ENCODE measurements at regions not wholly inside any gene's neighbourhood (a gene's known extent, or its start where the extent isn't known, plus 50 kb on each side); places are given as distances from the start of the nearest gene placed in this dataset.

- no peak overlapping the region for H3K27ac Mint-ChIP-seq
- no peaks in the 10 kb centered on the region for H3K36me3 Mint-ChIP-seq (ENCODE audit: low read depth)
- no peaks in the 10 kb centered on the region for H3K27me3 Mint-ChIP-seq (ENCODE audit: insufficient read depth)
- Histone ChIP-seq H3K27ac (ENCODE audit: low read depth, low read length) (no peak overlapping the region), H3K4me3 (ENCODE audit: low read length) (no peak overlapping the region), H3K9ac (ENCODE audit: extremely low read depth, low read length, poor library complexity, severe bottlenecking) (no peak overlapping the region), H3K36me3 (ENCODE audit: control insufficient read depth, insufficient read depth, low read length) (no peaks in the 10 kb centered on the region), H3K9me3 (ENCODE audit: control insufficient read depth, low read length) (no peaks in the 10 kb centered on the region), H3K27me3 (ENCODE audit: control insufficient read depth, insufficient read depth, low read length, poor library complexity, severe bottlenecking) (no peaks in the 10 kb centered on the region), H3K4me1 (ENCODE audit: control insufficient read depth, insufficient read depth, low read length) (no peaks in the 10 kb centered on the region)
- DNase-seq, result no peak
- H3K4me3 Mint-ChIP-seq, result no peak overlapping the region
- H3K4me1 Mint-ChIP-seq, result no peaks in the 10 kb centered on the region
- 86% methylated on average over 1 of the region's 1 CpG; no CpG with 5 or more reads in 1 of the 2 experiments for WGBS, 2 experiments (ENCODE audit: insufficient coverage in 1 of 2, insufficient read length in 1 of 2)
- TF ChIP-seq CTCF (conservative IDR thresholded peaks at IDR 0.05), result no peak
- no peaks in the 10 kb centered on the region for H3K9me3 Mint-ChIP-seq
These were observed 814.8 kb upstream of the PRKX start for GRCh38 chrX:4528247-4528646.

- H3K36me3 Mint-ChIP-seq (ENCODE audit: low read depth), result no peaks in the 10 kb centered on the region
- Histone ChIP-seq H3K27me3 (ENCODE audit: control insufficient read depth, insufficient read depth, low read length, poor library complexity, severe bottlenecking) (no peaks in the 10 kb centered on the region), H3K4me3 (ENCODE audit: low read length) (no peak overlapping the region), H3K36me3 (ENCODE audit: control insufficient read depth, insufficient read depth, low read length) (no peaks in the 10 kb centered on the region), H3K27ac (ENCODE audit: low read depth, low read length) (no peak overlapping the region), H3K4me1 (ENCODE audit: control insufficient read depth, insufficient read depth, low read length) (no peaks in the 10 kb centered on the region), H3K9me3 (ENCODE audit: control insufficient read depth, low read length) (peaks cover 11% of the 10 kb centered on the region), H3K9ac (ENCODE audit: extremely low read depth, low read length, poor library complexity, severe bottlenecking) (no peak overlapping the region)
- peaks cover 21% of the 10 kb centered on the region for H3K9me3 Mint-ChIP-seq
- 100% methylated on average over 2 of the region's 4 CpGs; no CpG with 5 or more reads in 1 of the 2 experiments for WGBS, 2 experiments (ENCODE audit: insufficient coverage in 1 of 2, insufficient read length in 1 of 2)
- peak; percentile 53 for TF ChIP-seq CTCF (conservative IDR thresholded peaks at IDR 0.05)
- H3K4me3 Mint-ChIP-seq, result no peak overlapping the region
- H3K27me3 Mint-ChIP-seq (ENCODE audit: insufficient read depth), result no peaks in the 10 kb centered on the region
- no peak for DNase-seq
- peaks cover 19% of the 10 kb centered on the region for H3K4me1 Mint-ChIP-seq
- no peak overlapping the region for H3K27ac Mint-ChIP-seq
These were observed 772.5 kb upstream of the PRKX start for GRCh38 chrX:4485912-4486311.

GRCh38 chrX:4484266-4484665 lies 770.8 kb upstream of the PRKX start:
- Mint-ChIP-seq H3K27me3 (ENCODE audit: insufficient read depth) (no peaks in the 10 kb centered on the region), H3K9me3 (peaks cover 21% of the 10 kb centered on the region), H3K27ac (peak overlapping the region; percentile 94), H3K36me3 (ENCODE audit: low read depth) (no peaks in the 10 kb centered on the region), H3K4me3 (no peak overlapping the region), H3K4me1 (peaks cover 19% of the 10 kb centered on the region)
- DNase-seq, result peak; percentile 66
- Histone ChIP-seq H3K9me3 (ENCODE audit: control insufficient read depth, low read length) (peaks cover 11% of the 10 kb centered on the region), H3K36me3 (ENCODE audit: control insufficient read depth, insufficient read depth, low read length) (no peaks in the 10 kb centered on the region), H3K27ac (ENCODE audit: low read depth, low read length) (no peak overlapping the region), H3K27me3 (ENCODE audit: control insufficient read depth, insufficient read depth, low read length, poor library complexity, severe bottlenecking) (no peaks in the 10 kb centered on the region), H3K9ac (ENCODE audit: extremely low read depth, low read length, poor library complexity, severe bottlenecking) (no peak overlapping the region), H3K4me3 (ENCODE audit: low read length) (no peak overlapping the region), H3K4me1 (ENCODE audit: control insufficient read depth, insufficient read depth, low read length) (no peaks in the 10 kb centered on the region)
- 81% methylated on average over 5 of the region's 5 CpGs; no CpG with 5 or more reads in 1 of the 2 experiments for WGBS, 2 experiments (ENCODE audit: insufficient coverage in 1 of 2, insufficient read length in 1 of 2)
- no peak for TF ChIP-seq CTCF (conservative IDR thresholded peaks at IDR 0.05)
